SU-DHL-6 (cell line): ENCODE measurements at regions not wholly inside any gene's neighbourhood (a gene's known extent, or its start where the extent isn't known, plus 50 kb on each side); places are given as distances from the start of the nearest gene placed in this dataset.

Experiments used
- EZH2phosphoT487 ChIP-seq: fragments of 200-600 bp; sonication (generic), shearing (Covaris generic); conservative IDR thresholded peaks from 2 replicates; pipeline ENCODE4 v1.6.1; 2018; ENCODE audit warnings: mild to moderate bottlenecking, antibody characterized with exemption, low read length, moderate library complexity, mixed read lengths
- TF ChIP-seq, protein P1 (sequence below): fragments of 200-600 bp; sonication (generic); IDR thresholded peaks from one replicate; pipeline ENCODE4 v1.5.1; 2017; ENCODE audit warnings: antibody characterized with exemption, mild to moderate bottlenecking, low read length, moderate library complexity; ENCODE audit not compliant: insufficient read depth, poor library complexity, severe bottlenecking

DNA sequence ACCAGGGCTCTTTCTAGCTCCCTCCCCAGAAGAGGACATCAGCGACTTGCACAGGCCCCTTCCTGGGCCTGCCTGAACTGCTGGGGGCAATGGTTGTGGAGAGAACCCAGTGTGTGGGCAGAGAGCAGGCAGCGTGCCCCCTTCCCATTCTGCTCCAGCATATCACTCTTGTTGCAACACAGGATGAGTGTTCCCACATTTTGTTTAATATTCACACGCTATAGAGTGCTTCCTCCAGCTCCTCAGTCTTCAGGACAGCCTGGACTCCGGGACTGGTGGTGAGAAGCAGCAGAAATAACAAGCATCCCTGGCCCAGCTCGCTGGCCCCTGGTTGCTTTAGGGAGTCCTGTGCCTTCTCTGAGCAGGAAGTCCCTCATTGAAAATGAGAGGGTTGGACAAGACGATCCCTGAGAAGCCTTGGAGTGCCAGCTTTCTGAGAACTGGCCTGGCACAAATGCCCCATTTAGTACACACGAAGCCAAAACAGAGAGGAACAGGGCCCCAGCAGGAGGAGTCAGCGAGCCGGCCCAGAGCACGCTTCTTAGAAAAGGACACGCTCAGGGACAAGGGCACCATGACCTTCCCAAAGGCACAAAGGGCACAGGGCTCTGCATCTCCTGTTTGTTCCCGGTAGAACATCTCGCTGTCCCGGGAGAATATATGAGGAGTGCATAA is 84.2 kb upstream of the FOXC1 start:
- TF ChIP-seq, protein P1, sequence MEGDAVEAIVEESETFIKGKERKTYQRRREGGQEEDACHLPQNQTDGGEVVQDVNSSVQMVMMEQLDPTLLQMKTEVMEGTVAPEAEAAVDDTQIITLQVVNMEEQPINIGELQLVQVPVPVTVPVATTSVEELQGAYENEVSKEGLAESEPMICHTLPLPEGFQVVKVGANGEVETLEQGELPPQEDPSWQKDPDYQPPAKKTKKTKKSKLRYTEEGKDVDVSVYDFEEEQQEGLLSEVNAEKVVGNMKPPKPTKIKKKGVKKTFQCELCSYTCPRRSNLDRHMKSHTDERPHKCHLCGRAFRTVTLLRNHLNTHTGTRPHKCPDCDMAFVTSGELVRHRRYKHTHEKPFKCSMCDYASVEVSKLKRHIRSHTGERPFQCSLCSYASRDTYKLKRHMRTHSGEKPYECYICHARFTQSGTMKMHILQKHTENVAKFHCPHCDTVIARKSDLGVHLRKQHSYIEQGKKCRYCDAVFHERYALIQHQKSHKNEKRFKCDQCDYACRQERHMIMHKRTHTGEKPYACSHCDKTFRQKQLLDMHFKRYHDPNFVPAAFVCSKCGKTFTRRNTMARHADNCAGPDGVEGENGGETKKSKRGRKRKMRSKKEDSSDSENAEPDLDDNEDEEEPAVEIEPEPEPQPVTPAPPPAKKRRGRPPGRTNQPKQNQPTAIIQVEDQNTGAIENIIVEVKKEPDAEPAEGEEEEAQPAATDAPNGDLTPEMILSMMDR = no peak
- TF ChIP-seq EZH2phosphoT487 = no peak
